GM19397 (cell line): ENCODE measurements at regions not wholly inside any gene's neighbourhood (a gene's known extent, or its start where the extent isn't known, plus 50 kb on each side); places are given as distances from the start of the nearest gene placed in this dataset.
"Not testable (repeated sequence)": the region's sequence is repeated elsewhere in the genome, so short reads cannot be mapped to it uniquely, and the experiment has no call there.

Source experiments
- ATAC-seq: cut with Tn5 transposase; IDR thresholded peaks from one replicate; pipeline ENCODE4 v1.9.1; 2021; ENCODE audit warnings: mild to moderate bottlenecking, moderate library complexity; ENCODE audit not compliant: unreplicated experiment

- ATAC-seq: no peak
Measured at GRCh38 chr10:25076506-25077177, 60.2 kb downstream of the THNSL1 start.

GRCh38 chr10:25078658-25079431, 62.4 kb downstream of the THNSL1 start:
- ATAC-seq: no peak

GRCh38 chr10:25080880-25081581, 64.6 kb downstream of the THNSL1 start:
- ATAC-seq: peak; percentile 79

- ATAC-seq: no peak
Measured at GRCh38 chr10:25082276-25083204, 66.1 kb downstream of the THNSL1 start.

- no peak for ATAC-seq
Measured at GRCh38 chr10:25083546-25084111, 67.2 kb downstream of the THNSL1 start.

GRCh38 chr10:25084447-25084846, 68.0 kb downstream of the THNSL1 start:
- no peak for ATAC-seq

GRCh38 chr10:25094590-25094989, 78.2 kb downstream of the THNSL1 start:
- no peak for ATAC-seq

GRCh38 chr10:25097669-25098411, 77.0 kb upstream of the GPR158 start:
- ATAC-seq: no peak

GRCh38 chr10:25100141-25100540, 74.7 kb upstream of the GPR158 start:
- ATAC-seq: no peak

GRCh38 chr10:25101461-25102146, 73.2 kb upstream of the GPR158 start:
- ATAC-seq: no peak

GRCh38 chr10:25102147-25102822, 72.5 kb upstream of the GPR158 start:
- no peak for ATAC-seq

- no peak for ATAC-seq
Measured at GRCh38 chr10:25103703-25104102, 71.1 kb upstream of the GPR158 start.

- ATAC-seq: no peak
Measured at GRCh38 chr10:25104441-25104840, 70.4 kb upstream of the GPR158 start.

- no peak for ATAC-seq
Measured at GRCh38 chr10:25105262-25105661, 69.5 kb upstream of the GPR158 start.

GRCh38 chr10:25105743-25106260, 69.0 kb upstream of the GPR158 start:
- ATAC-seq: no peak

- ATAC-seq: no peak
Measured at GRCh38 chr10:25107756-25108155, 67.0 kb upstream of the GPR158 start.

- ATAC-seq: not testable (repeated sequence)
Measured at GRCh38 chr10:25109896-25110295, 64.9 kb upstream of the GPR158 start.

GRCh38 chr10:25112016-25112415, 62.8 kb upstream of the GPR158 start:
- ATAC-seq: no peak
